Astrocyte (in vitro differentiated cells and primary cell): ENCODE measurements at regions not wholly inside any gene's neighbourhood (a gene's known extent, or its start where the extent isn't known, plus 50 kb on each side); places are given as distances from the start of the nearest gene placed in this dataset.
A peak's percentile ranks its signal among the peaks of the same experiment; 100 is the strongest.

Source experiments
- DNase-seq: peaks from one replicate; pipeline ENCODE4 v3.0.0-alpha.2; 2010; ENCODE audit warnings: low read depth
- FAIRE-seq: peaks from 2 replicates; lab custom pipeline; 2011; peaks lifted over from hg19 to GRCh38; lab: Jason Lieb, UNC
- H2AFZ ChIP-seq: 2 replicates; pipeline ENCODE4 v1.6.0; 2012; ENCODE audit warnings: low read depth, low read length, inconsistent platforms
- H3K27ac ChIP-seq: 2 replicates; pipeline ENCODE4 v1.5.1; 2011; ENCODE audit warnings: low read depth, low read length, inconsistent platforms
- H3K27me3 ChIP-seq: 2 replicates; pipeline ENCODE4 v1.6.0; 2011; ENCODE audit warnings: low read length, inconsistent platforms; ENCODE audit not compliant: insufficient read depth
- H3K36me3 ChIP-seq: 2 replicates; pipeline ENCODE4 v1.5.1; 2011; ENCODE audit warnings: low read length, inconsistent platforms; ENCODE audit not compliant: insufficient read depth
- H3K4me1 ChIP-seq: 2 replicates; pipeline ENCODE4 v1.5.1; 2011; ENCODE audit warnings: low read length, inconsistent platforms; ENCODE audit not compliant: insufficient read depth
- H3K4me2 ChIP-seq: 2 replicates; pipeline ENCODE4 v1.6.0; 2012; ENCODE audit warnings: low read length, inconsistent platforms
- H3K4me3 ChIP-seq: 2 replicates; pipeline ENCODE4 v1.5.1; 2011; ENCODE audit warnings: low read depth, mild to moderate bottlenecking, low read length, inconsistent platforms; ENCODE audit not compliant: insufficient read depth
- H3K79me2 ChIP-seq: 2 replicates; pipeline ENCODE4 v1.6.0; 2012; ENCODE audit warnings: mild to moderate bottlenecking, low read length, inconsistent platforms; ENCODE audit not compliant: insufficient read depth
- H3K9ac ChIP-seq: 2 replicates; pipeline ENCODE4 v1.6.0; 2012; ENCODE audit warnings: mild to moderate bottlenecking, low read length, inconsistent platforms
- H3K9me3 ChIP-seq: 2 replicates; pipeline ENCODE4 v1.5.1; 2012; ENCODE audit warnings: low read depth, mild to moderate bottlenecking, low read length, inconsistent platforms; ENCODE audit not compliant: insufficient read depth
- H4K20me1 ChIP-seq: 2 replicates; pipeline ENCODE4 v1.6.0; 2012; ENCODE audit warnings: low read length, inconsistent platforms; ENCODE audit not compliant: insufficient read depth
- H3K27ac Mint-ChIP-seq: one replicate; pipeline ENCODE4 v1.8.0; 2021; ENCODE audit warnings: mild to moderate bottlenecking, mixed read lengths; ENCODE audit not compliant: unreplicated experiment
- H3K27me3 Mint-ChIP-seq: one replicate; pipeline ENCODE4 v1.8.0; 2021; ENCODE audit warnings: low read depth, mixed read lengths; ENCODE audit not compliant: unreplicated experiment
- H3K36me3 Mint-ChIP-seq: one replicate; pipeline ENCODE4 v1.8.0; 2021; ENCODE audit warnings: low read depth, mixed read lengths; ENCODE audit not compliant: unreplicated experiment
- H3K4me1 Mint-ChIP-seq: one replicate; pipeline ENCODE4 v1.8.0; 2021; ENCODE audit warnings: low read depth, mixed read lengths; ENCODE audit not compliant: unreplicated experiment
- H3K4me3 Mint-ChIP-seq: one replicate; pipeline ENCODE4 v1.8.0; 2021; ENCODE audit warnings: mild to moderate bottlenecking, moderate library complexity, mixed read lengths; ENCODE audit not compliant: unreplicated experiment
- H3K9me3 Mint-ChIP-seq: one replicate; pipeline ENCODE4 v1.8.0; 2021; ENCODE audit warnings: mild to moderate bottlenecking, mixed read lengths; ENCODE audit not compliant: unreplicated experiment
- EZH2 ChIP-seq: IDR thresholded peaks from 2 replicates; pipeline ENCODE4 v1.6.1; 2012; ENCODE audit warnings: mild to moderate bottlenecking, low read length, inconsistent platforms; ENCODE audit not compliant: insufficient read depth
- TF ChIP-seq, protein P1 (sequence below): IDR thresholded peaks from 2 replicates; pipeline ENCODE4 v1.5.1; 2011; ENCODE audit warnings: low read depth, mild to moderate bottlenecking, inconsistent platforms, low read length, moderate library complexity; ENCODE audit not compliant: insufficient read depth

DNA sequence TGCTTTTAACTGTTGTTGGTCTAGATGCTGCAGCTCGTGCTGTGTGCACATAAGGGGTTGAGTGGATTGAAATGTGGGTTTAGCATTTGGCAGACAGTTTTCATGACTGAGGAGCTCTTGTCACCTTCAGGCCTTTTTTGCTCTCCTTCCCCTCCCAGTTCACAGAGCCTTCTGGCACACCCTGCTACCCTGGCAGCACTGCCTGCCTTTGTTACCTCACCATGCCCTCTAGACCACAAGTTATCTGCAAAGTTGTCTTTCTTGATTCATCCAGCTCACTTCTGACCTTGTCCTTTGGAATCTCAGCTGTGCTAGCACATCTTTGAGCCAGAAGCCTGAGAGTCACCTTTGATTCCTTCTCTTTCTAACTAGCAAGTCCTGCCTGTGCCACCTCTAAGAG, 348.9 kb upstream of the ZFP64 start:
- H2AFZ ChIP-seq = no peak overlapping the region
- no peaks in the 10 kb centered on the region for H3K27me3 ChIP-seq
- no peaks in the 10 kb centered on the region for H3K9me3 ChIP-seq
- no peaks in the 10 kb centered on the region for H3K36me3 Mint-ChIP-seq
- H3K4me1 Mint-ChIP-seq = peaks cover 1% of the 10 kb centered on the region
- no peak overlapping the region for H3K27ac Mint-ChIP-seq
- H3K36me3 ChIP-seq = no peaks in the 10 kb centered on the region
- TF ChIP-seq, protein P1, sequence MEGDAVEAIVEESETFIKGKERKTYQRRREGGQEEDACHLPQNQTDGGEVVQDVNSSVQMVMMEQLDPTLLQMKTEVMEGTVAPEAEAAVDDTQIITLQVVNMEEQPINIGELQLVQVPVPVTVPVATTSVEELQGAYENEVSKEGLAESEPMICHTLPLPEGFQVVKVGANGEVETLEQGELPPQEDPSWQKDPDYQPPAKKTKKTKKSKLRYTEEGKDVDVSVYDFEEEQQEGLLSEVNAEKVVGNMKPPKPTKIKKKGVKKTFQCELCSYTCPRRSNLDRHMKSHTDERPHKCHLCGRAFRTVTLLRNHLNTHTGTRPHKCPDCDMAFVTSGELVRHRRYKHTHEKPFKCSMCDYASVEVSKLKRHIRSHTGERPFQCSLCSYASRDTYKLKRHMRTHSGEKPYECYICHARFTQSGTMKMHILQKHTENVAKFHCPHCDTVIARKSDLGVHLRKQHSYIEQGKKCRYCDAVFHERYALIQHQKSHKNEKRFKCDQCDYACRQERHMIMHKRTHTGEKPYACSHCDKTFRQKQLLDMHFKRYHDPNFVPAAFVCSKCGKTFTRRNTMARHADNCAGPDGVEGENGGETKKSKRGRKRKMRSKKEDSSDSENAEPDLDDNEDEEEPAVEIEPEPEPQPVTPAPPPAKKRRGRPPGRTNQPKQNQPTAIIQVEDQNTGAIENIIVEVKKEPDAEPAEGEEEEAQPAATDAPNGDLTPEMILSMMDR = no peak
- no peak for TF ChIP-seq EZH2
- no peak overlapping the region for H3K4me2 ChIP-seq
- H3K4me3 ChIP-seq = no peak overlapping the region
- peaks cover 1% of the 10 kb centered on the region for H3K27me3 Mint-ChIP-seq
- H3K4me3 Mint-ChIP-seq = no peak overlapping the region
- H3K9me3 Mint-ChIP-seq = peaks cover 21% of the 10 kb centered on the region
- H3K79me2 ChIP-seq = no peaks in the 10 kb centered on the region
- H3K4me1 ChIP-seq = no peaks in the 10 kb centered on the region
- no peaks in the 10 kb centered on the region for H4K20me1 ChIP-seq
- DNase-seq = no peak
- FAIRE-seq = no peak
- H3K27ac ChIP-seq = no peak overlapping the region
- no peak overlapping the region for H3K9ac ChIP-seq

DNA sequence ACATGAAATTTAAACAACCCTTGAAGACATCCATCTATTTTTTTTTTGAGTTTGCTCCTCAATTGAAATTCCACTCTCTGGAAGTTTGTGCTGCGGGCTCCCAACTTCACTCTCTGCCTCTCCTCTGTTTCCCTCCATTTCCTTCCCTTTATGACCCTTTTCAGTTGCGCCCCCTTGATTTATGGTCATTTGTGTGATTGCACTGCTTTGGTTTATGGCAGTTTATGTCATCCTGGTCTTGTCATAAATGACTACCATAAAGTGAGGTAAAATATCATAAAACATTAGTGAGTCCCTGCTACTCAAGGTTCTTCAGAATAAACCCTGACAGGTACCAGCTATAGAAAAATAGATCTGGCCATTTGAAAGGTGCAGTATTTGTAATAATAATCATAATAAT, 348.3 kb upstream of the ZFP64 start:
- no peak for FAIRE-seq

GRCh38 chr20:52536841-52537400, 345.3 kb upstream of the ZFP64 start:
- no peaks in the 10 kb centered on the region for H3K4me1 ChIP-seq
- H3K4me2 ChIP-seq = no peak overlapping the region
- no peaks in the 10 kb centered on the region for H3K36me3 ChIP-seq
- Mint-ChIP-seq H3K4me3 (no peak overlapping the region), H3K27ac (no peak overlapping the region), H3K36me3 (no peaks in the 10 kb centered on the region), H3K9me3 (peaks cover 11% of the 10 kb centered on the region), H3K27me3 (peaks cover 1% of the 10 kb centered on the region), H3K4me1 (peaks cover 1% of the 10 kb centered on the region)
- no peak overlapping the region for H3K4me3 ChIP-seq
- no peaks in the 10 kb centered on the region for H3K27me3 ChIP-seq
- peak; percentile 39 for DNase-seq
- TF ChIP-seq, protein P1 = no peak
- no peak for TF ChIP-seq EZH2
- no peaks in the 10 kb centered on the region for H4K20me1 ChIP-seq
- H3K27ac ChIP-seq = no peak overlapping the region
- FAIRE-seq = no peak
- no peaks in the 10 kb centered on the region for H3K79me2 ChIP-seq
- H3K9ac ChIP-seq = no peak overlapping the region
- no peaks in the 10 kb centered on the region for H3K9me3 ChIP-seq
- H2AFZ ChIP-seq = no peak overlapping the region

More for the DNA sequence above, 348.3 kb upstream of the ZFP64 start:
- Histone ChIP-seq H3K4me1 (no peaks in the 10 kb centered on the region), H3K9ac (no peak overlapping the region), H3K36me3 (no peaks in the 10 kb centered on the region), H3K27me3 (no peaks in the 10 kb centered on the region), H2AFZ (no peak overlapping the region), H3K9me3 (no peaks in the 10 kb centered on the region), H3K4me3 (no peak overlapping the region), H3K27ac (no peak overlapping the region), H3K4me2 (no peak overlapping the region), H3K79me2 (no peaks in the 10 kb centered on the region), H4K20me1 (no peaks in the 10 kb centered on the region)
- DNase-seq = no peak
- H3K36me3 Mint-ChIP-seq = no peaks in the 10 kb centered on the region
- H3K4me3 Mint-ChIP-seq = no peak overlapping the region
- peaks cover 1% of the 10 kb centered on the region for H3K4me1 Mint-ChIP-seq
- no peak overlapping the region for H3K27ac Mint-ChIP-seq
- TF ChIP-seq, protein P1 = no peak
- peaks cover 16% of the 10 kb centered on the region for H3K9me3 Mint-ChIP-seq
- peaks cover 1% of the 10 kb centered on the region for H3K27me3 Mint-ChIP-seq
